ENCODE measurements at regions not wholly inside any gene's neighbourhood (a gene's known extent, or its start where the extent isn't known, plus 50 kb on each side); places are given as distances from the start of the nearest gene placed in this dataset.

DNA sequence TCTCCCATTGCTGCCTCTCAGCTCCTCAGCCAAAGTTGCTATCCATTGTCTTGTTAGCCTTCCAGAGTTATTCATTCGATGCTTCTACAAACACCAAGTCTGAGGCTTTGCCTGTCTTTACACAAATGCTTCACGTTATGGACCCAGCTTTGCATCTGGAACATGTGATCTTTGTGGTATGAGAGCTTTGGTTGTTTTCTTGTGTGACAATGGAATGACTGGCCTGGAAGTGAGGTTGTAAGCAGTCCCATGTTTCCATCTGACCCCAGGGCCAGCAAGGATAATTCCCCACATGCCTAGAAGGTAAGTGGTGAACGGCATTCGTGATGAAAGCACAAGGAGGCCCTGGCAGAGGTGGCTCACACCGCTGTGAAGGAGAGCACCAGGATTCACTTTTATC lies 866.7 kb upstream of the TMEM132C start (continued):
- no peak for TF ChIP-seq JUNB (IDR thresholded peaks at IDR 0.05)
- no peak for TF ChIP-seq MTA2 (IDR thresholded peaks at IDR 0.05; ENCODE audit: low read depth)

DNA sequence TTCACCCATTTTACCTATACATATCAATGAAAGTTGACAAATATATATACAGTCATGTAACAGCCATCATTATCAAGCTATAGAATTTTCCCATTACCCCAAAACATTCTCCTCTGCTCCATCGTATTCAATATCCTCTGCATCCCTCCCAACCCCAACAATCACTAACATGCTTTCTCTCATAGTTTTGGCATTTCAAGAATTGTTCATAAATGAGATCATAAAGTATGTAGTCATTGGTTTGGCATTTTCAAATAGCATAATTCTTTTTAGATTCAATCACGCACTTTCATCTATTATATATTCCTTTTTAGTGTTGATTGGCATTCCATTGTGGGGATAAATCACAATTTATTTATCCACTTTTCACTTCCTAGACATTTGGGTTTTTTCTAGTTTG lies 866.0 kb upstream of the TMEM132C start:
- in situ Hi-C loops (cut with MboI) = no loop called here
- H3K4me1 ChIP-seq (ENCODE audit: control insufficient read depth, insufficient read depth, low read length) = no peaks in the 10 kb centered on the region
- ChIA-PET POLR2A (no interaction called here), RAD21 (ENCODE audit: unreplicated experiment) (no interaction called here), CTCF (interaction anchor here (1.0 kb wide), 1 partner anchor 19 kb away, joined by 3 read pairs; no protein-coding TSS in a partner anchor), SMC1A (ENCODE audit: uncharacterized antibody, unreplicated experiment) (interaction anchor here (1.1 kb wide), 1 partner anchor 9 kb away, joined by 3 read pairs; no protein-coding TSS in a partner anchor)
- H3K4me2 ChIP-seq (ENCODE audit: control insufficient read depth, insufficient read depth) = no peak overlapping the region
- 18% methylated on average over 2 of the region's 2 CpGs for WGBS (ENCODE audit: insufficient coverage, insufficient replicate concordance, low lambda C conversion rate, missing lambda C conversion rate)
- no peaks in the 10 kb centered on the region for H3K79me2 ChIP-seq (ENCODE audit: control insufficient read depth, insufficient read depth, low read length)
- no peaks in the 10 kb centered on the region for H3K9me3 ChIP-seq (replicated peaks; ENCODE audit: control insufficient read depth, insufficient read depth, low read length)
- FAIRE-seq = no peak
- no TSS peak for BruUV-seq (replicated peaks)
- no peak for ATAC-seq
- DNase-seq (ENCODE audit: low read depth, low spot score) = no peak
- H3K27ac ChIP-seq (ENCODE audit: control insufficient read depth, insufficient read depth) = no peak overlapping the region
- no peaks in the 10 kb centered on the region for H3K27me3 ChIP-seq (replicated peaks in 1 of 2; ENCODE audit: control insufficient read depth in 2 of 2, insufficient read depth in 2 of 2, low read length in 1 of 2)
- intact Hi-C loops (cut with micrococcal nuclease; ENCODE audit: unreplicated experiment) = no loop called here
- H3K9ac ChIP-seq (ENCODE audit: control insufficient read depth, insufficient read depth, low read length) = no peak overlapping the region
- H3K4me3 ChIP-seq = no peak overlapping the region
- no peaks in the 10 kb centered on the region for H4K20me1 ChIP-seq (ENCODE audit: control insufficient read depth, insufficient read depth)
- no peaks in the 10 kb centered on the region for H3K36me3 ChIP-seq (ENCODE audit: control insufficient read depth in 2 of 2, insufficient read depth in 2 of 2, low read length in 1 of 2)
- TF ChIP-seq, protein P1, sequence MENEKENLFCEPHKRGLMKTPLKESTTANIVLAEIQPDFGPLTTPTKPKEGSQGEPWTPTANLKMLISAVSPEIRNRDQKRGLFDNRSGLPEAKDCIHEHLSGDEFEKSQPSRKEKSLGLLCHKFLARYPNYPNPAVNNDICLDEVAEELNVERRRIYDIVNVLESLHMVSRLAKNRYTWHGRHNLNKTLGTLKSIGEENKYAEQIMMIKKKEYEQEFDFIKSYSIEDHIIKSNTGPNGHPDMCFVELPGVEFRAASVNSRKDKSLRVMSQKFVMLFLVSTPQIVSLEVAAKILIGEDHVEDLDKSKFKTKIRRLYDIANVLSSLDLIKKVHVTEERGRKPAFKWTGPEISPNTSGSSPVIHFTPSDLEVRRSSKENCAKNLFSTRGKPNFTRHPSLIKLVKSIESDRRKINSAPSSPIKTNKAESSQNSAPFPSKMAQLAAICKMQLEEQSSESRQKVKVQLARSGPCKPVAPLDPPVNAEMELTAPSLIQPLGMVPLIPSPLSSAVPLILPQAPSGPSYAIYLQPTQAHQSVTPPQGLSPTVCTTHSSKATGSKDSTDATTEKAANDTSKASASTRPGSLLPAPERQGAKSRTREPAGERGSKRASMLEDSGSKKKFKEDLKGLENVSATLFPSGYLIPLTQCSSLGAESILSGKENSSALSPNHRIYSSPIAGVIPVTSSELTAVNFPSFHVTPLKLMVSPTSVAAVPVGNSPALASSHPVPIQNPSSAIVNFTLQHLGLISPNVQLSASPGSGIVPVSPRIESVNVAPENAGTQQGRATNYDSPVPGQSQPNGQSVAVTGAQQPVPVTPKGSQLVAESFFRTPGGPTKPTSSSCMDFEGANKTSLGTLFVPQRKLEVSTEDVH (IDR thresholded peaks at IDR 0.05; ENCODE audit: low read depth, partially characterized antibody) = no peak
- TF ChIP-seq GATAD2B (conservative IDR thresholded peaks at IDR 0.05; ENCODE audit: low read depth) = no peak
- no peak for TF ChIP-seq SREBF1 (IDR thresholded peaks at IDR 0.05; ENCODE audit: low read length)
- TF ChIP-seq NFYB (IDR thresholded peaks at IDR 0.05; ENCODE audit: insufficient read depth, low read depth, low read length) = no peak
- TF ChIP-seq CEBPB (IDR thresholded peaks at IDR 0.05; ENCODE audit: borderline replicate concordance in 1 of 2, low read depth in 2 of 2, low read length in 2 of 2) = no peak
- TF ChIP-seq HCFC1 (IDR thresholded peaks at IDR 0.05; ENCODE audit: low read length) = no peak
- TF ChIP-seq RUNX3 (IDR thresholded peaks at IDR 0.05; ENCODE audit: low read length) = no peak
- no peak for TF ChIP-seq HDAC6 (IDR thresholded peaks at IDR 0.05; ENCODE audit: unreplicated experiment)
- TF ChIP-seq, protein P2, sequence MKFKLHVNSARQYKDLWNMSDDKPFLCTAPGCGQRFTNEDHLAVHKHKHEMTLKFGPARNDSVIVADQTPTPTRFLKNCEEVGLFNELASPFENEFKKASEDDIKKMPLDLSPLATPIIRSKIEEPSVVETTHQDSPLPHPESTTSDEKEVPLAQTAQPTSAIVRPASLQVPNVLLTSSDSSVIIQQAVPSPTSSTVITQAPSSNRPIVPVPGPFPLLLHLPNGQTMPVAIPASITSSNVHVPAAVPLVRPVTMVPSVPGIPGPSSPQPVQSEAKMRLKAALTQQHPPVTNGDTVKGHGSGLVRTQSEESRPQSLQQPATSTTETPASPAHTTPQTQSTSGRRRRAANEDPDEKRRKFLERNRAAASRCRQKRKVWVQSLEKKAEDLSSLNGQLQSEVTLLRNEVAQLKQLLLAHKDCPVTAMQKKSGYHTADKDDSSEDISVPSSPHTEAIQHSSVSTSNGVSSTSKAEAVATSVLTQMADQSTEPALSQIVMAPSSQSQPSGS (IDR thresholded peaks at IDR 0.05; ENCODE audit: low read length) = no peak
- no peak for TF ChIP-seq JUNB (IDR thresholded peaks at IDR 0.05)
- TF ChIP-seq, protein P3, sequence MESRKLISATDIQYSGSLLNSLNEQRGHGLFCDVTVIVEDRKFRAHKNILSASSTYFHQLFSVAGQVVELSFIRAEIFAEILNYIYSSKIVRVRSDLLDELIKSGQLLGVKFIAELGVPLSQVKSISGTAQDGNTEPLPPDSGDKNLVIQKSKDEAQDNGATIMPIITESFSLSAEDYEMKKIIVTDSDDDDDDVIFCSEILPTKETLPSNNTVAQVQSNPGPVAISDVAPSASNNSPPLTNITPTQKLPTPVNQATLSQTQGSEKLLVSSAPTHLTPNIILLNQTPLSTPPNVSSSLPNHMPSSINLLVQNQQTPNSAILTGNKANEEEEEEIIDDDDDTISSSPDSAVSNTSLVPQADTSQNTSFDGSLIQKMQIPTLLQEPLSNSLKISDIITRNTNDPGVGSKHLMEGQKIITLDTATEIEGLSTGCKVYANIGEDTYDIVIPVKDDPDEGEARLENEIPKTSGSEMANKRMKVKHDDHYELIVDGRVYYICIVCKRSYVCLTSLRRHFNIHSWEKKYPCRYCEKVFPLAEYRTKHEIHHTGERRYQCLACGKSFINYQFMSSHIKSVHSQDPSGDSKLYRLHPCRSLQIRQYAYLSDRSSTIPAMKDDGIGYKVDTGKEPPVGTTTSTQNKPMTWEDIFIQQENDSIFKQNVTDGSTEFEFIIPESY (IDR thresholded peaks at IDR 0.05) = no peak
- TF ChIP-seq, protein P4, sequence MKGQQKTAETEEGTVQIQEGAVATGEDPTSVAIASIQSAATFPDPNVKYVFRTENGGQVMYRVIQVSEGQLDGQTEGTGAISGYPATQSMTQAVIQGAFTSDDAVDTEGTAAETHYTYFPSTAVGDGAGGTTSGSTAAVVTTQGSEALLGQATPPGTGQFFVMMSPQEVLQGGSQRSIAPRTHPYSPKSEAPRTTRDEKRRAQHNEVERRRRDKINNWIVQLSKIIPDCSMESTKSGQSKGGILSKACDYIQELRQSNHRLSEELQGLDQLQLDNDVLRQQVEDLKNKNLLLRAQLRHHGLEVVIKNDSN (IDR thresholded peaks at IDR 0.05; ENCODE audit: borderline replicate concordance, extremely low read length, insufficient read depth, low read depth, low read length) = no peak
- H2AFZ ChIP-seq (ENCODE audit: control insufficient read depth, low read depth, low read length) = no peak overlapping the region
